C1 segment of cervical spinal cord (tissue), 14 donors: ENCODE measurements at regions not wholly inside any gene's neighbourhood (a gene's known extent, or its start where the extent isn't known, plus 50 kb on each side); places are given as distances from the start of the nearest gene placed in this dataset.

Experiments used
- DNase-seq, 14 donors: peaks; one replicate each; lab custom pipeline; 2025; lab: John Stamatoyannopoulos, UW

DNA sequence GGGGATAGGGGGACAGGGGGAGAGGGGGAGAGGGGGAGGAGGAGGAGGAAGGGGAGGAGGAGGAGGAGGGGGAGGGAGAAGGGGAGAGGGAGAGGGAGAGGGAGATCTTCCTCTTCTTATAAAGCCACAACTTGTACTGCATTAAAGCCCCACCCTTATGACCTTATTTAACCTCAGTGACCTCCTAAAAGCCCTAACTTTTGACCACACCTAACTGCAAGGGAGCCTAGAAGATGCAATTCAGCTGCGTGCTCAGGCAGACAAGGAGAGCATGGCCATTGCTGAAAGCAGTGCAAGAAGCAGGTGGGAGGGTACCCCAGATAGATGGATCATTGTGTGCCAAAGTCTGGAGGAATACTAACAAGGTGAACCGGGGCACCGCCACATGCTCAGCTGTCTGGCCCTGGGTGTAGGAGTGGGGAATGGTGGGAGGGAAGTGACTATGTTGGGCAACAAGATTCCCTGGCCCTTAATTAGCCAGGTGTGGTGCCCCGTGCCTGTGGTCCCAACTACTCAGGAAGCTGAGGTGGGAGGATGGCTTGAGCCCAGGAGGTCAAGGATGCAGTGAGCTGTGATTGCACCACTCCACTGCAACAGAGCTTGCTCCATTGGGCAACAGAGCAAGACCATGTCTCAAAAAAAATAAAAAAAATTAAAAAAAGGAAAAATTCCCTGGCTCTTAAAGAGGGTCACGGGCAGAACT is 125.4 kb upstream of the BOD1 start:
- no peak for DNase-seq

DNA sequence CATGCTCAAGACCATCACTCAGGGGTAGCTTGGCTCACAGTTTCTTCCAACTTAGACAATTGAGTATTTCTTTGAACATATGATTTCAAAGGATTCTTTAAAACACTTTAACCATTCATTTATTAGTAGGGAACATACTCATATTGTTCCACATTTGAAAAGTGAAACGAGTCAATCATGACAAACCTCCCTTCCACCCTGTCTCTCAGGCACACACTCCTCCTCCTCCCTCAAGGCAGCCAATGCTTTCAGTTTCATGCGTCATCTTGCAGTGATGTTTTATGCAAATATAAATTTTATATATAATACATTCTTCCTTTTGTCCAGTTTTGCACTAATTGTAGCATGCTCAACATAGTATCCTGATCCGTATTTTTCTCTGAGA is 126.0 kb upstream of the BOD1 start:
- no peak for DNase-seq

DNA sequence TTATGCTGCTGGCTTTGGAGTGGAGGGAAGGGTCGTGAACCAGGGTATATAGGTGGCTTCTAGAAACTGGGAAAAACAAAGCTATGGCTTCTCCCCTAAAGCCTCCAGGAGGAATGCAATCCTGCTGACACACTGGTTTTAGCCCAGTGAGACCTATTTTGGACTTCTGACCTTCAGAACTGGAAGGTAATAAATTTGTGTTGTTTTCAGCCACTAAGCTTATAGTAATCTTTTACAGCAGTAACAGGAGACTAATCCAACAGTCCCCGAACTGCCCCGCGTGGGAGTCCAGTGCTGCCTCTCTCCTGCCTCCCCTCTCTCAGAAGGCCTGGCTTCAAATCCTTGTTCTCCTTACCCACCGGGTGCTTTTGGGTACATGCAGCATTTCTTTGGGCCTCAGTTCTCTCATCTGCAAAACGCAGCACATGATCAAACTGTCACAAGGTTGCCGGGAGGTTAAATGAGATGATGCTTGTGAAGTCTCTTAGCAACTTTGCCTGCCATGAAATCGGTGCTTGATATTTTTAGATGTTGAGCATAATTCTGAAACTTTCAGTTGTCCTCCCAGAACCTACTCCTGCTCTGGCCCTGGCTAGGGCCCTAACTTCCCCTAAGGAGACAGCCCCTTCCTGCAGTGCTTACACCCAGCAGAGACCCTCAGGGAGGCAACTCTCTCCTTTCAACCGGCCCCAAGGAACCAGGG is 127.3 kb upstream of the BOD1 start:
- DNase-seq: no peak

DNA sequence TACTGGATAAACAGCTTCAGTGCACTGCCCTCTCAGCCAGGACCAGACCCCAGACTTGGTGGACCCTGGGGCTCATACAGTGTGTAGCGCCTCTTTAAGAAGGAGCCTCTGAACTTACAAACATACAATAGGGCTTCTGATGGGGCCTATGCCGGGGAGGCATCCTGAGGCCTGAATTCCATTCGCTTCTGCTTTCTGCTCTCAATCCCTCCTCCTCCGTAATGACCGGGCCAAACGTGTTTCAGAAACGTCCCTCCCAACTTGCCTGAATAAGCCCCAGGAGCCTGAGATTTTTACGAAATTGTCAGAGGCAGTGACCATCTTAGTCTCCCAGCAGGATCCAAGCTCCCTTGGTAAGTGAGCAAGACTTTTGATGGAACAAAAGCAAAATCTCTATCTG is 128.1 kb upstream of the BOD1 start:
- DNase-seq: no peak

DNA sequence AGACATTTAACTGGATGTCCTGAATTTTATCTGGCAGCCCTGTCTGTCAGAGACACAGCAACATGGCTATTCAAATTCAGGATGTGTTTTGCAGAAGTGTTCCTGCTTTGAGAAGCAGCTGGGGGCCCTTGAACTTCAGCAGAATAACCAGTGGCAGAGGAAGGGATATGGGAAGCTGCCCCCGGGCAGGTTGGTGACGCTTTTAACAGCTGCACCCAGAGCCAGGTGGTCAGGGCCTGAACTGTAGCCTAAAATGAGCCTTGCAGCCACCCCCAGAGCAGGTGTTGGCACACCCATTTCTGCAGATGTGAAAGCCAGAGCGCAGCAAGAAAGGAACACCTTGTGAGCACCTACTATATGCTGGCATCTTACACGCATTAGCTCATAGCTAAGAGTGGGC is 128.7 kb upstream of the BOD1 start:
- DNase-seq: no peak

DNA sequence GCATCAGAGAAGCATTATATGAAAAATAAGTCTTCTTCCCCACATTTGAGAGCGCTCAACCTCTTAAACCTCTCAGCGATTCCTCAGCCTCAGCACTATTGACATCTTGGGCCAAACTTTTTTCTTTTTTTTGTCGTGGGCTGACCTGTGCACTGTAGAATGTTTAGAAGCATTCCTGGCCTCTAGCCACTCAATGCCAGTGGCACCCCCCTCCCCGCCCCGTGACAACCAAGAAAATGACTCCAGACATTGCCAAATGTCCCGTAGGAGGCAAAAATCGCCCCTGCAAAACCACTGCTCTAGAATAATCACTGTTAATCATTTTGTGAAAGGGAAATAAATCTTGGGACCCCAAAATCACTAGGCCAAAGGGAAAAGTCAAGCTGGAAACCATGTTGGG is 129.1 kb upstream of the BOD1 start:
- DNase-seq: no peak

DNA sequence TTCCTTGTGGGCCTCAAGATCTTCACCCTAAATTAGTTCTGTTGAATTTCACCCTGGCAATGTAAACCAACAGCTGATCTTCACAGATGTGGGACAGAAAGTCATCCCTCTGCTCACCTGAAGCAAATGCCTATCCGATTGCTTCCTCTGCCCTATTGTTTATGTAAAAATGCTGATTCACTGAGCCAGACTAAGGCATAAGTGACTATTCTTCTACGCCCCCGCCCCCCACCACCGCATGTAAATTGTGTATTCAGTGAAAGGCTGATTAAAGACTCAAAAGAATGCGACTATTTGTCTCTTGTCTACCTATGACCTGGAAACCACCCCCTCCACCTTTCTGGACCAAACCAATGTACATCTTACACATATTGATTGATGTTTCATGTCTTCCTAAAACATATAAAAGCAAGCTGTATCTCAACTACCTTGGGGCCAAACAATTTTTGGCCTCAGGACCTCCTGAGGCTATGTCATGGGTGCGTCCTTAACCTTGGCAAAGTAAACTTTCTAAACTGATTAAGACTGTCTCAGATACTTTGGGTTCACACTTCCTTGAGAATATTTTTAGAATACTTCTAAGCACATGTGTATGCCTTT is 129.7 kb upstream of the BOD1 start:
- DNase-seq: no peak

DNA sequence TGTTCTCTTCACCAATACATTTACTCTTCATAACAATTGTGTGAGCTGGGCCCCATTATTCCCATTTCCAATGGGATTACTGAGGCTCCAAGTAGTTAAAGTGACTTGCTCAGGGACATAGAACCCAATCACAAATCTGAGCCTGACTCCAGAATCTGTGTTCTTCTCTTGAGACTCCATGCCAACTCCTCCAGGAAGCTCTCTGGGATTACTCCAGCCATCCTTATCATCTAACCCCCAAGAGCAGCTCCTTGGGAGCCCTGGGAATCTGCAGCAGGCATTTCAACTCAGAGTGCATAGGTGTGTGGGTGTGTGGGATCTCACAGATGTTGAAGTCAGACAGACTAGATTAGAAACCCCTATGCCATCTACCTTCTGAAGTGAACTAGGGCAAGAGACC is 131.4 kb upstream of the BOD1 start:
- DNase-seq: no peak

DNA sequence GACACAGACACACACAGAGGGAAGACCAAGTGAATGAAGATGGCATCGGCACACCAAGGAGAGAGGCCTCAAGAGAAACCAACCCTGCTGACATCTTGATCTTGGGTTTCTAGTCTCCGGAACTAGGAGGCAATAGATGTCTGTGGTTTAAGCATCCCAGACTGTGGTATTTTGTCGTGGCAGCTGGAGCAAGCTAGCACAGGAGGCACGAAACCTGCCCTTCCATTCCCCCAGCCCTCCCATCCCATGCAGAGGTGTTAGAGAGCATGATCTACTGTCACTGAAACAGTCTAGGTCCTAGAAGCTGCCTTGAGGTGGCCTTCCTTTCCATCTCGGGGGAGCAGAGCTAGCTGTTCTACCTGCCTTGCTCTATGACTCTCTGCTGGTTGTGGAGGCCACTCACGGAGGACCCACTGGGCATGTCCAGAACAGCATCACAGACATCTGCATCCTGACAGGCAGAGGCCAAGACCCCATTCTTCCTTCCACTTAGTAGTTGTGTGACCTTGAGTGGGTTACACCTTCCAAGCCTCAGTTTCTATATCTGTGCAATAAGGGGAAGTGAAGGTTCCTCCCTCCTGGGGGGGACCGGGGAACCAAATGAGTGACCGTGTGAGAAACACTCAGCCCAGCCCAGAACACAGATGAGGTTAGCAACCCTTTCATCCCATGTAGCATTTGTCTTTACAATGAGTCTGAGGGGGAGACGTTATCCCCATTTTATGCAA is 134.3 kb upstream of the BOD1 start:
- no peak for DNase-seq

DNA sequence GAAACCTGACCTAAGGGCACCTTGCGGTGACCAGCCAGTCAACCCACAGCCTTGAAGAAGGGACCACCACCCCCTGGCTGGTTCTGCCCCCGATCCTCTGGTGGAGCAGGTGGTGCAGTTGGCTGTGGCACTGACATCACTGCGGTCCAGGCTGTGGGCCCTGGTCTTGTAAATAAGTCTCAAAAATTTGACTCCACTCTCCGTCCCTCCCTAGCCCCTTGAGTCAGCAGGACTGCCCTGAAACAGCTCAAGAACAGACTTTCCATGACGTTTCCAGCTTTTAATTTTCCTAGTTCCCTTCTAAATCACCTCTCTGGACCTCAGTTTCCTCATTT is 134.8 kb upstream of the BOD1 start:
- DNase-seq: no peak

DNA sequence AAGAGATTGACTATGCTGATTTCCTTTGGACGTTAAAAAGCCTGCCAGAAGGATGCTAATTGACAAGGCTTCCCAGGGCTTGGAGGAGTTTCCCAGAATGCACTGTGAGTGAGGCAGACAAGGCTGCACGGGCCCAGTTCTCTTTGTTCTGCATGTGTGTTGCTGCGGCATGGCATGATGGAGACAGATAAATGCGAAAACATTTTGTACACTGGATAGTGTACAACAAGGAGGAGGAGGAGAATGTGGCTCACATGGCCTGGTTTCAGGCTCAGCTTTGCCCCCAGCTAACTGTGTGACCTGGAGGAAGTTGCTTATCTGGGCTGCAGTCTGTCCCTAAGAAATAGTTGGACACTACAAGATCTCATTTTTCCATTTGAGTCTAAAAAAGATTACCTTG is 135.5 kb upstream of the CPEB4 start:
- peak in 1 of 14 donors; percentile 16 for DNase-seq

DNA sequence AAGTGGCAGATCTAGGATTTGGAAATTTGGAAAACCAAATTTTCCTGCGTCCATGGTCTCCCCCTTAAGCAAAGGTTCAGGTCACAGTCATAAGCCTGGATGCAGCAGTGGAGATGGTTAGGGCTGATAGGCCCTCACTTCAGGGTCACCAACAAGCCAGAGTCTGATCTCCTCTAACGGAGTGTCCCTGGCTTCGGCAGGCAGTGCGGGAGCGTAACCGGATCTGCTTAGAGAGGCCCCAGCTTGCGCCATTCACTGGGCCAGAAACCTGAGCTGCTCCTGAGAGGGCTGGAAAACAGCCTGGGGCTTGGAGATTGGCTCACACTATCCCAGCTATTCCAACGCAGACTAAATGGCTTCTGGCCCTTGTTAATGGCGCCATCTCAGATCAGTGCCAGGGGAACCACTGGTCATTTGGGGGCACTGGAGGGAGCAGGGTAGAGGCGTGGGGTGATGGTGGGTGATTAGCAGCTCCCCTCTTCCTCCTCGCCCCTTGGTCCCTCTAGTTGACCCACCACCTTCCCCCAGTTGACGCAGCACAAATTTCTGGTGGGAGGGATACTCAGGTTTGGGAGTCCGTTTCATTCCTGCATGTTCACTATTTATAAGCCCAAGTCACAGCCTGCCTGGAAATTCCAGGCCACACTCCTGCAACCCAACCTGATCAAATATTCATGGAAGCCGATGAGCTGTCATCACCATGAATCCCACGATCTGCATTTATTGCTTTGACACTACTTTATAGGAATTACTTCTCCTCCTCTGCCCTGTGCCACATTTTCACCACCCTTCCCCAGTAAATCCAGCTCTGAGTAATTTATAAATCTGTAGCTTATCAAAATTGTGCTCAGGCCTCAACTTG is 134.6 kb upstream of the CPEB4 start:
- DNase-seq: peak in 1 of 14 donors; percentile 70

DNA sequence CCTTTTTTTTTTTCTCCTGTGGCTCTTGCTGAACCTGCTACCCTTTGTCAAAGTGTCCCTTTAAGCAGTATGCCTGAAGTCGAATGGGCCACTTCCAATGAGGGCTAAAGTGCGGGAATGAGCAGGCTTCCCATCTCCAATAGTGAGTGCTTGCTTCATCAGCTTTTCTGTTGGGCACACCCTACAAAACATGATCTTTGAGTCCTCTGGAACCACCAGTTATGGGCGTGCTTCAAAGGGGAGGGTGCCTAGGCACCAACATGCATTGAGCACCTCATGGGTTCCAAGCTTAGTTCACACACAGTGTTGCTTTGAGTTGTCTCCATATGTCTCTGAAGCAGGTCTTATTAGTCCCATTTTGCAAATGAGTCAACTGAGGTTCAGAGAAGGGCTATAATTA is 132.8 kb upstream of the CPEB4 start:
- DNase-seq: no peak

DNA sequence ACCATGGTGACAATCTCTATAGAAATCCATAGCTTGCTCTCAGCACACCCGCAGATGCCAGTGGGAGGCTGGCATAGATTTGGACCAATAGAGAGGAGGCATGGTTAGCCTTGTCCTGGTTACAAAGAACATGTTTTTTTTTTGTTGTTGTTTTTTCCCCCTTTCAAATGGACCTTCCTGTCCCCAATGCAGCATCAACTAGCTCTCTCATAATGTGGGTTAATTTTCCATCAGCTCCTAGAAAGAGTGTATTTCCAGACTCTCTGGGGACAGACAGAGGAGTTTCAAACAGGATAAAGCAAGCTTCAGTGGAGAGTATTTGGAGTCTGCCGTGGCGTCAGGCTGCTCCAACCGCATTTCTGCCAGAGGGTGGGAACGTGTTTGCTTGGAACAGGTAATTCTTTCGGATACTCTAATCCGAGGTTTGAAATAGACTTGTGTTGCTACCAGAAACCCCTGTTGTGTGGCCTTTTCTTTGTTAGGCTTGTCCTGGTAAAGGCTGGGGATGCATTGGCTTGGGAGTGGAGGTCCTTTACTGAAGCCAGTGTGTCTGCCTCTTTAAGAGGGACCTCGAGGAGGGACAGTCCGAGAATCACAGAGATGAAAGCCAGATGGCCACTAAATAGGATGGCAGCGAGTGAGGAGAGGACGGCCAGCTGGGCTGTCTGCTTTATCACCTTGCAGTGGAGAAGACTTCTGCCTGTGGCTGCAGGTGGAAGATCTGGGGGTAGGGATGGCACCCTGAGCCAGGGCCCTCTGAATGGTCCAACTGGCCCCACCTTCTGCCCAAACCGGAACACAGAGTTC is 130.5 kb upstream of the CPEB4 start:
- DNase-seq: peak in 3 of 14 donors; percentile 28 to 96 (median 29)

DNA sequence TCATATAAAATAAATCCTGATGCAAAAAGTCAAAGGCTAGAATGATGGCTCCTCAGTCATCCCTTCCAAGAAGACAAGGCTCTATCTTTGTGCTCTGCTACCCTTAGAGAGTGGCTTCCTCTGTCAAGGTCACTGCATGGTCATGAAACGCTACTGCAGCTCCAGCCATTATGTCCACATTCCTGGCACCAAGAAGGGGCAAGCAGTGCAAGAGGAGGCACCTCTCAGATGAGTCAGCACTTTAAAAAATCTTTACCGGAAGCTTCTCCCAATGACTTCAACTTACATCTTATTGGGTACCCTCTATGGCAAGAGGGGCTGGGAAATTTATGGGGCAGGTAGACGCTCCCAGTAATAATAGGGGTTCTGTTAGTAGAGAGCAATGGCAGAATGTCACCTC is 129.5 kb upstream of the CPEB4 start:
- DNase-seq: no peak

DNA sequence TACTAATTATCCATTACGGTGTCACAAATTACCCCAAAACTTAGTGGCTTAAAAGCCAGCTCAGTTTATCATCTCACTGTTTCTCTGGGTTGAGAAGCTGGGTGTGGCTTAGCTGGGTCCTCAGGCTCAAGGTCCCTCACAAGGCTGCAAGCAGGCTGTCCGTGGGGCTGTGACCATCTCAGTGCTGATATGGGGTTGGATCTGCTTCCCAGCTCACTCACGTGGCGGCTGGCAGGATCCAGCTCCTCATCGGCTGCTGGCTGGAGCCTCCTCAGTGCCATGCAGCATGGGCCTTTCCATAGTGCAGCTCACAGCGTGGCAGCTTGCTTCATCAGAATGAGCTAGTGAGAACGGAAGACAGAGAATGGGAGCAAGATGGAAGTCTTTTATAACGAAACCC is 128.5 kb upstream of the CPEB4 start:
- peak in 1 of 14 donors; percentile 24 for DNase-seq

DNA sequence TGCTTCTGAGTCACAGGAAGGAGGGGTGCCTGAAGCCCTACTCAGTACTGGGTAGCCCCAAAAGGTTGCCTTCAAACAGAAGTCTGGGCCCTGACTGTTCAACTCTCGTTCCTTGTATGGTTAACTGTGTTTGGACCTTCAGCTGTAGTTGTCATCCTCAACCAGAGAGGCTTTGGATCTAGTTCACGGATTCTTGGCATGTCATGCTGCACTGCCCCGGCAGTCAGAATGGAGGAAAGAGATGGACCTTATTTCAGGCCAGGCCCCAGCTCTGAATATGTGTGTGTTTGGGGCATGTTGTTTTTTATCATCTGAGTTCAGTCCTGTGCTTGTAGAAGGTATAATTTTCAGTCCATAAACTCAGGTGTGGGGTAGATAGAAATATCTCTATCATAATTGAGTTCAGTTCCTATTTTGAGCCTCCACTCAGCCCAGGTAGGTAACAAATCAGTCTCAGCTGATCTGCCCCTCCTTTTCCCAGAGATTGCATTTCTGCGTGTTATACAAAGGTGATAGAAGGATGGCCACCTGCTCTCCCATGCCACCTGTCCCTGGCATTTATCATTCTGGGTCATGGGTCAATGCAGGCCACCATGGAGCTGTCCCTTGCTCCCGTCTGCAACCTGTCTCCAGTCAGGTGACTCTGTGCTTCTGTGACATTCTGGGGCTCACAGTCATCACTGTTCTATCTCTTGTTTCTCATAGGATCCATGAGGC is 127.5 kb upstream of the CPEB4 start:
- peak in 1 of 14 donors; percentile 38 for DNase-seq

DNA sequence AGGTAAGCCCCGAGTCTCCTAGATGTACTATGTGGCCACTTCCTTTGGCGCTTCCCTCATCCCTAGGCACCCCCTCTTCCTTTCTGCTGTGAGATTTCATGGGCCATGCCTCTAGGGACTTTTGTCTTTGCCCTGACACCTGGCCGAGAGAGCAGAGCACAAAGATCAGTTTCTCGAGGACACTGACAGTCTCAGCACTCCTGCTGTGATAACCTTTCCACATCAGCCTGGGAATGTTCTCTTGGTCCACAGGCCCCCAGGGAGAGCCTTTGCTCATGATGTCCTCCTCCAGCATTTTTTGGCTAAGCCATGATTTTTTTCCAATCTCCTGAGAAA is 127.0 kb upstream of the CPEB4 start:
- DNase-seq: peak in 1 of 14 donors; percentile 26

DNA sequence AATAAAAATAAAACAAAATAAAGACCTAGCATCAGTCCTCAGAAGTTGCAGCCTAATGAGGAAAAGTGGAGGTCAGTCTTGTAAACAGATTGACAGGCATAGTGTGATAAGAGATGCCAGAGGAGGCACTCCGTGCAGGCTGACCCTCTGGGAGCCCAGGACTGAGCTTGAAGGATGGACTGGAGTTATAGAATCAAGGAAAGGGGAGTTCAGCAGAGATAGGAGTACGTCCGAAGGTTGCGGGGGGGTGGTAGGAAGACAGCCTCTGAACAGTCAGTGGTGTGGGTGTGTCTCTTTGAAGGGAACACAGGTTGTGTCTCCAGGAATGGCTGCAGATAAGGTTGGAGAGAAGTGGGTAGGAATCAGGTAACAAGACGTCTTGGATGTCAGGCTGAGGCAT is 126.1 kb upstream of the CPEB4 start:
- DNase-seq: no peak

DNA sequence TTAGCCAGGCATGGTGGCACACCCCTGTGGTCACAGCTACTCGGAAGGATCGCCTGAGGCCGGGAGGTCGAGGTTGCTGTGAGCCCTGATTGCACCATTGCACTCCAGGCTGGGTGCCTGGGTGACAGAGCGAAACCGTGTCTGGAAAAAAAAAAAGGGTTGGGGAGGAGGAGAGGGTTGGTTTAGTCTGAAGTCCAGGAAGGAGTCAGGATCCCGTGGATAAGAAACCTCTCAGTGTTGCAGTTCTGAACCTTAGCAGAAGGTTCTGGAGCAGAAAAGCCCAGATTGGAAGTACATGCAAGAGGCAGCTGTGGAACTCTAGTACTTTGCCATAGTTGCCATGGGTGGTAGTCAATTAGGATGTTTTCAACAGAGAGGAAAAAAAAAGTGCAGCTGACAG is 125.2 kb upstream of the CPEB4 start:
- no peak for DNase-seq
